ENCODE measurements at regions not wholly inside any gene's neighbourhood (a gene's known extent, or its start where the extent isn't known, plus 50 kb on each side); places are given as distances from the start of the nearest gene placed in this dataset.
"Not testable (repeated sequence)": the region's sequence is repeated elsewhere in the genome, so short reads cannot be mapped to it uniquely, and the experiment has no call there.

GRCh38 chr7:110432061-110432553 lies 658.8 kb upstream of the LRRN3 start:
- DNase-seq (peak in 1 of 5 donors; percentile 51), FAIRE-seq (no peak)
- intact Hi-C loops (cut with DNase I): no loop called here
- Histone ChIP-seq H3K27ac (ENCODE audit: low read depth in 2 of 2, low read length in 2 of 2) (no peak overlapping the region), H3K4me1 (ENCODE audit: control insufficient read depth in 2 of 3, insufficient read depth in 2 of 3, low read depth in 1 of 3, low read length in 3 of 3) (no peaks in the 10 kb centered on the region), H3K4me3 (ENCODE audit: low read length in 3 of 3) (no peak overlapping the region), H3K9me3 (ENCODE audit: control insufficient read depth in 2 of 3, insufficient read depth in 1 of 3, low read length in 3 of 3) (no peaks in the 10 kb centered on the region), H3K9ac (ENCODE audit: low read length in 3 of 3) (no peak overlapping the region), H3K27me3 (ENCODE audit: control insufficient read depth, insufficient read depth, low read length) (no peaks in the 10 kb centered on the region), H3K36me3 (ENCODE audit: control insufficient read depth in 2 of 3, insufficient read depth in 3 of 3, low read length in 3 of 3) (no peaks in the 10 kb centered on the region)
- TF ChIP-seq, protein P1, sequence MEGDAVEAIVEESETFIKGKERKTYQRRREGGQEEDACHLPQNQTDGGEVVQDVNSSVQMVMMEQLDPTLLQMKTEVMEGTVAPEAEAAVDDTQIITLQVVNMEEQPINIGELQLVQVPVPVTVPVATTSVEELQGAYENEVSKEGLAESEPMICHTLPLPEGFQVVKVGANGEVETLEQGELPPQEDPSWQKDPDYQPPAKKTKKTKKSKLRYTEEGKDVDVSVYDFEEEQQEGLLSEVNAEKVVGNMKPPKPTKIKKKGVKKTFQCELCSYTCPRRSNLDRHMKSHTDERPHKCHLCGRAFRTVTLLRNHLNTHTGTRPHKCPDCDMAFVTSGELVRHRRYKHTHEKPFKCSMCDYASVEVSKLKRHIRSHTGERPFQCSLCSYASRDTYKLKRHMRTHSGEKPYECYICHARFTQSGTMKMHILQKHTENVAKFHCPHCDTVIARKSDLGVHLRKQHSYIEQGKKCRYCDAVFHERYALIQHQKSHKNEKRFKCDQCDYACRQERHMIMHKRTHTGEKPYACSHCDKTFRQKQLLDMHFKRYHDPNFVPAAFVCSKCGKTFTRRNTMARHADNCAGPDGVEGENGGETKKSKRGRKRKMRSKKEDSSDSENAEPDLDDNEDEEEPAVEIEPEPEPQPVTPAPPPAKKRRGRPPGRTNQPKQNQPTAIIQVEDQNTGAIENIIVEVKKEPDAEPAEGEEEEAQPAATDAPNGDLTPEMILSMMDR (IDR thresholded peaks at IDR 0.05; ENCODE audit: borderline replicate concordance, extremely low read depth, insufficient read depth): no peak

DNA sequence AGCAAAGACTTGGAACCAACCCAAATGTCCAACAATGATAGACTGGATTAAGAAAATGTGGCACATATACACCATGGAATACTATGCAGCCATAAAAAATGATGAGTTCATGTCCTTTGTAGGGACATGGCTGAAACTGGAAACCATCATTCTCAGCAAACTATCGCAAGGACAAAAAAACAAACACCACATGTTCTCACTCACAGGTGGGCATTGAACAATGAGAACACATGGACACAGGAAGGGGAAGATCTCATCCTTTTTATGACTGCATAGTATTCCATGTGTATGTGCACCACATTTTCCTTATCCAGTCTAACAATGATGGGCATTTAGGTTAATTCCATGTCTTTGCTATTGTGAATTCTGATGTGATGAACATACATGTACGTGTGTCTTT lies 652.0 kb upstream of the LRRN3 start:
- H3K27me3 ChIP-seq (ENCODE audit: control insufficient read depth, insufficient read depth, low read length); H3K4me1 ChIP-seq (ENCODE audit: control insufficient read depth in 2 of 3, insufficient read depth in 2 of 3, low read depth in 1 of 3, low read length in 3 of 3); intact Hi-C loops (cut with DNase I); H3K4me3 ChIP-seq (ENCODE audit: low read length in 3 of 3); H3K36me3 ChIP-seq (ENCODE audit: control insufficient read depth in 2 of 3, insufficient read depth in 3 of 3, low read length in 3 of 3); DNase-seq; H3K9me3 ChIP-seq (ENCODE audit: control insufficient read depth in 2 of 3, insufficient read depth in 1 of 3, low read length in 3 of 3); FAIRE-seq; H3K9ac ChIP-seq (ENCODE audit: low read length in 3 of 3); H3K27ac ChIP-seq (ENCODE audit: low read depth in 2 of 2, low read length in 2 of 2): not testable (repeated sequence)

- H3K27ac ChIP-seq (ENCODE audit: low read depth in 2 of 2, low read length in 2 of 2): no peak overlapping the region
- H3K9ac ChIP-seq (ENCODE audit: low read length in 3 of 3): no peak overlapping the region
- no peaks in the 10 kb centered on the region for H3K9me3 ChIP-seq (ENCODE audit: control insufficient read depth in 2 of 3, insufficient read depth in 1 of 3, low read length in 3 of 3)
- FAIRE-seq (no peak), DNase-seq (peak in 4 of 5 donors; percentile 63 to 80 (median 74))
- H3K27me3 ChIP-seq (ENCODE audit: control insufficient read depth, insufficient read depth, low read length): no peaks in the 10 kb centered on the region
- H3K36me3 ChIP-seq (ENCODE audit: control insufficient read depth in 2 of 3, insufficient read depth in 3 of 3, low read length in 3 of 3): no peaks in the 10 kb centered on the region
- H3K4me1 ChIP-seq (ENCODE audit: control insufficient read depth in 2 of 3, insufficient read depth in 2 of 3, low read depth in 1 of 3, low read length in 3 of 3): no peaks in the 10 kb centered on the region
- TF ChIP-seq, protein P1 (IDR thresholded peaks at IDR 0.05; ENCODE audit: borderline replicate concordance, extremely low read depth, insufficient read depth): no peak
- H3K4me3 ChIP-seq (ENCODE audit: low read length in 3 of 3): no peak overlapping the region
- intact Hi-C loops (cut with DNase I): no loop called here
Measured at GRCh38 chr7:110442381-110442837, 648.5 kb upstream of the LRRN3 start.

- intact Hi-C loops (cut with DNase I): no loop called here
- H3K27me3 ChIP-seq (ENCODE audit: control insufficient read depth, insufficient read depth, low read length): no peaks in the 10 kb centered on the region
- no peak overlapping the region for H3K9ac ChIP-seq (ENCODE audit: low read length in 3 of 3)
- H3K27ac ChIP-seq (ENCODE audit: low read depth in 2 of 2, low read length in 2 of 2): no peak overlapping the region
- no peaks in the 10 kb centered on the region for H3K36me3 ChIP-seq (ENCODE audit: control insufficient read depth in 2 of 3, insufficient read depth in 3 of 3, low read length in 3 of 3)
- TF ChIP-seq, protein P1 (IDR thresholded peaks at IDR 0.05; ENCODE audit: borderline replicate concordance, extremely low read depth, insufficient read depth): no peak
- FAIRE-seq: no peak
- no peaks in the 10 kb centered on the region for H3K4me1 ChIP-seq (ENCODE audit: control insufficient read depth in 2 of 3, insufficient read depth in 2 of 3, low read depth in 1 of 3, low read length in 3 of 3)
- no peak overlapping the region for H3K4me3 ChIP-seq (ENCODE audit: low read length in 3 of 3)
- H3K9me3 ChIP-seq (ENCODE audit: control insufficient read depth in 2 of 3, insufficient read depth in 1 of 3, low read length in 3 of 3): no peaks in the 10 kb centered on the region
- DNase-seq: no peak
Measured at GRCh38 chr7:110446658-110447057, 644.3 kb upstream of the LRRN3 start.
